GM23338 (cell line): ENCODE measurements at regions not wholly inside any gene's neighbourhood (a gene's known extent, or its start where the extent isn't known, plus 50 kb on each side); places are given as distances from the start of the nearest gene placed in this dataset.

Experiments used
- ATAC-seq: fragments of 200-7000 bp; cut with Tn5 transposase; 3 replicates; pipeline ENCODE4 v1.9.1; 2020
- DNase-seq: peaks from one replicate; pipeline ENCODE4 v3.0.0-alpha.2; 2015; ENCODE audit warnings: low spot score
- H2AFZ ChIP-seq: fragments of 200-600 bp; sonication (generic); 2 replicates; pipeline ENCODE4 v1.8.0; 2016; ENCODE audit warnings: antibody characterized with exemption, mild to moderate bottlenecking, moderate library complexity
- H3F3A ChIP-seq: fragments of 200-600 bp; sonication (generic); replicated peaks from 2 replicates; pipeline ENCODE4 v1.8.0; 2017; ENCODE audit warnings: antibody characterized with exemption, mixed run types, low read depth
- H3K27ac ChIP-seq: fragments of 200-600 bp; sonication (generic); 2 replicates; pipeline ENCODE4 v1.6.1; 2016; ENCODE audit warnings: low read depth
- H3K27me3 ChIP-seq: fragments of 200-600 bp; sonication (generic); 2 replicates; pipeline ENCODE4 v1.8.0; 2016; ENCODE audit warnings: mild to moderate bottlenecking, mixed run types, moderate library complexity; ENCODE audit not compliant: insufficient read depth
- H3K36me3 ChIP-seq: fragments of 200-600 bp; sonication (generic); 2 replicates; pipeline ENCODE4 v1.8.0; 2016; ENCODE audit warnings: mild to moderate bottlenecking; ENCODE audit not compliant: insufficient read depth
- H3K4me1 ChIP-seq: fragments of 200-600 bp; sonication (generic); 2 replicates; pipeline ENCODE4 v1.8.0; 2016; ENCODE audit warnings: mild to moderate bottlenecking, moderate library complexity; ENCODE audit not compliant: insufficient read depth
- H3K4me2 ChIP-seq: fragments of 200-600 bp; sonication (generic); 2 replicates; pipeline ENCODE4 v1.7.1; 2017; ENCODE audit warnings: mixed run types
- H3K4me3 ChIP-seq: fragments of 200-600 bp; sonication (generic); 2 replicates; pipeline ENCODE4 v1.6.1; 2016; ENCODE audit warnings: mixed run types
- H3K79me2 ChIP-seq: fragments of 200-600 bp; sonication (generic); replicated peaks from 2 replicates; pipeline ENCODE4 v1.8.0; 2017; ENCODE audit warnings: mild to moderate bottlenecking; ENCODE audit not compliant: insufficient read depth
- H3K9me2 ChIP-seq: fragments of 200-600 bp; sonication (generic); 2 replicates; pipeline ENCODE4 v1.8.0; 2017; ENCODE audit not compliant: insufficient read depth
- H4K20me1 ChIP-seq: fragments of 200-600 bp; sonication (generic); replicated peaks from 2 replicates; pipeline ENCODE4 v1.8.0; 2017; ENCODE audit warnings: mild to moderate bottlenecking; ENCODE audit not compliant: insufficient read depth
- H3K27ac Mint-ChIP-seq: 2 replicates; pipeline ENCODE4 v1.8.0; 2020; ENCODE audit warnings: inconsistent platforms, mild to moderate bottlenecking, moderate library complexity, mixed read lengths
- H3K27me3 Mint-ChIP-seq: 3 replicates; pipeline ENCODE4 v1.8.0; 2022; ENCODE audit warnings: low read depth, mild to moderate bottlenecking, moderate library complexity, mixed read lengths, inconsistent platforms; ENCODE audit not compliant: insufficient read depth, poor library complexity
- H3K36me3 Mint-ChIP-seq: 3 replicates; pipeline ENCODE4 v1.8.0; 2021; ENCODE audit warnings: low read depth, mild to moderate bottlenecking, inconsistent platforms, moderate library complexity, mixed read lengths
- H3K4me1 Mint-ChIP-seq: 3 replicates; pipeline ENCODE4 v1.8.0; 2020; ENCODE audit warnings: mild to moderate bottlenecking, inconsistent platforms, mixed read lengths
- H3K4me3 Mint-ChIP-seq: 3 replicates; pipeline ENCODE4 v1.8.0; 2021; ENCODE audit warnings: moderate library complexity, mild to moderate bottlenecking, inconsistent platforms, mixed read lengths
- H3K9me3 Mint-ChIP-seq: 3 replicates; pipeline ENCODE4 v1.8.0; 2020; ENCODE audit warnings: moderate library complexity, mild to moderate bottlenecking, inconsistent platforms, mixed read lengths
- CREB1 ChIP-seq: fragments of 250-450 bp; sonication (Bioruptor Pico); IDR thresholded peaks from 2 replicates; pipeline ENCODE4 v1.5.0; 2020; ENCODE audit warnings: low read depth, mild to moderate bottlenecking, moderate library complexity
- EZH2 ChIP-seq: fragments of 200-600 bp; sonication (generic); IDR thresholded peaks from one replicate; pipeline ENCODE4 v1.8.0; 2017; ENCODE audit warnings: antibody characterized with exemption, mild to moderate bottlenecking, low read depth; ENCODE audit not compliant: unreplicated experiment
- EZH2phosphoT487 ChIP-seq: fragments of 200-600 bp; sonication (generic); IDR thresholded peaks from one replicate; pipeline ENCODE4 v1.8.1; 2018; ENCODE audit warnings: antibody characterized with exemption; ENCODE audit not compliant: unreplicated experiment
- JUNB ChIP-seq: IDR thresholded peaks from one replicate; pipeline ENCODE4 v1.6.1; 2016; ENCODE audit warnings: antibody characterized with exemption; ENCODE audit not compliant: unreplicated experiment
- NANOG ChIP-seq: IDR thresholded peaks from 2 replicates; pipeline ENCODE4 v1.6.1; 2016; ENCODE audit warnings: antibody characterized with exemption, borderline replicate concordance
- POLR2AphosphoS5 ChIP-seq: IDR thresholded peaks from 2 replicates; pipeline ENCODE4 v1.6.1; 2016; ENCODE audit warnings: antibody characterized with exemption, low read depth
- STAT1 ChIP-seq: IDR thresholded peaks from one replicate; pipeline ENCODE4 v1.6.1; 2016; ENCODE audit warnings: antibody characterized with exemption; ENCODE audit not compliant: unreplicated experiment
- ZNF114 ChIP-seq: fragments of 250-450 bp; sonication (Bioruptor Pico); IDR thresholded peaks from 2 replicates; pipeline ENCODE4 v1.5.0; 2020; ENCODE audit warnings: mild to moderate bottlenecking, moderate library complexity
- ZNF331 ChIP-seq: fragments of 250-450 bp; sonication (Bioruptor Pico); IDR thresholded peaks from 2 replicates; pipeline ENCODE4 v1.5.0; 2020; ENCODE audit warnings: low read depth, mild to moderate bottlenecking, moderate library complexity
- TF ChIP-seq, protein P1 (sequence below): IDR thresholded peaks from one replicate; pipeline ENCODE4 v1.6.1; 2018; ENCODE audit warnings: antibody characterized with exemption; ENCODE audit not compliant: unreplicated experiment
- TF ChIP-seq, protein P2 (sequence below), 2 experiments: fragments of 200-600 bp in 1 of 2; sonication (generic) in 1 of 2; conservative IDR thresholded peaks; 2 replicates each; pipeline versions ENCODE4 v1.5.1 to v1.6.1; 2016 to 2017; ENCODE audit warnings: antibody characterized with exemption in 2 of 2, low read depth in 2 of 2, mild to moderate bottlenecking in 2 of 2, moderate library complexity in 1 of 2
- TF ChIP-seq, protein P3 (sequence below): IDR thresholded peaks from 2 replicates; pipeline ENCODE4 v1.6.1; 2016; ENCODE audit warnings: antibody characterized with exemption
- TF ChIP-seq, protein P4 (sequence below): fragments of 250-450 bp; sonication (Bioruptor Pico); IDR thresholded peaks from 2 replicates; pipeline ENCODE4 v1.5.0; 2020; ENCODE audit warnings: mild to moderate bottlenecking, moderate library complexity

DNA sequence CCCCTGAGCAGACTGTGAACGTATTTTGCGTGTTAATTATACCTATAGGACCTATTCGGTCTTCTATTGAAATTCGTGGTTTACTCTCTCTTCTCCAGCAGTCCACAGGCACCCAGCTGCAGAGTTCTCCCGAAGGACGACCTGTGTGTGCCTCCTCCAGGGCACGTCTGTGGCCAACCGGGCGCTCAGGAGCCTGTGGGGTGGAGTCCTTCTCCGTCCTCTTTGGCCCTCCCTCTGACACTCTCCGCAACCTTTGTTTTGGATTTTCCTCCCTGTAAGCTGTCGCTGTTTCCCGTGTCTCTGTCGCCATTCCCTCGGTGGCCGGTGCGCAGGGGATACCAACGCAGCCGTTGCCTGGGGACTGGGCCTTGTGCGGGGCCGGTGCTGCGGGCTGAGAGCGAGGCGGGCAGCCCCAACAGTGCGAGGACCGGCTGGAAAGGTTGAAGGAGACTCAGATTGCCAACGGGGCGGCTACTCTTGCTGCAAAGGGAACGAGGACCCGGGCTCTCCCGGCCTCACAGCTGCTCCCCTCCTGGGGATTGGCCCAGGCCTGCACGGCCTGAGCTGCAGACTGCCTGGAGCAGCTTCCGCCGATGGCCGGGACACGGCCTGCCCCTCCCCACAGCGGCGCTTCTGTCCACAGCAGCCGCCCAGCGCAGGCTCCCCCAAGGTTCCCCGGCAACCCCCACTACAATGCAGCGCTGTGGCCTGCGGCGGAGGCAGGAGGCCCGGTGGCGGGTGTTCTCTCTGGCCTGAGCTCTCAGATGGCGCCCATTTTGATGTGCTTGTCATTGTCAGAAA is 221.0 kb downstream of the MTX2 start:
- Histone ChIP-seq H4K20me1 (no peaks in the 10 kb centered on the region), H3K4me3 (peak overlapping the region; percentile 56), H2AFZ (peak overlapping the region; percentile 100), H3K9me2 (no peaks in the 10 kb centered on the region), H3K27ac (no peak overlapping the region), H3K36me3 (no peaks in the 10 kb centered on the region), H3K27me3 (peaks cover 24% of the 10 kb centered on the region), H3F3A (0 out of 2 replicates have a peak, but pooled peaks cover 4% of the 10 kb centered on the region), H3K4me2 (peak overlapping the region; percentile 87), H3K79me2 (no peaks in the 10 kb centered on the region), H3K4me1 (peaks cover 18% of the 10 kb centered on the region; the same call in 1 of the 2 replicates)
- H3K9me3 Mint-ChIP-seq = no peaks in the 10 kb centered on the region
- ATAC-seq (peak; percentile 96), DNase-seq (peak; percentile 80)
- H3K27ac Mint-ChIP-seq = no peak overlapping the region
- peaks cover 14% of the 10 kb centered on the region for H3K27me3 Mint-ChIP-seq
- peak overlapping the region; percentile 70 for H3K4me3 Mint-ChIP-seq
- peaks cover 20% of the 10 kb centered on the region for H3K4me1 Mint-ChIP-seq
- TF ChIP-seq CREB1 (CRISPR knock-in tag) (no peak), ZNF331 (CRISPR knock-in tag) (no peak), NANOG (no peak), JUNB (no peak), EZH2 (no peak), EZH2phosphoT487 (no peak), STAT1 (no peak), ZNF114 (CRISPR knock-in tag) (no peak), POLR2AphosphoS5 (no peak)
- TF ChIP-seq, protein P1, sequence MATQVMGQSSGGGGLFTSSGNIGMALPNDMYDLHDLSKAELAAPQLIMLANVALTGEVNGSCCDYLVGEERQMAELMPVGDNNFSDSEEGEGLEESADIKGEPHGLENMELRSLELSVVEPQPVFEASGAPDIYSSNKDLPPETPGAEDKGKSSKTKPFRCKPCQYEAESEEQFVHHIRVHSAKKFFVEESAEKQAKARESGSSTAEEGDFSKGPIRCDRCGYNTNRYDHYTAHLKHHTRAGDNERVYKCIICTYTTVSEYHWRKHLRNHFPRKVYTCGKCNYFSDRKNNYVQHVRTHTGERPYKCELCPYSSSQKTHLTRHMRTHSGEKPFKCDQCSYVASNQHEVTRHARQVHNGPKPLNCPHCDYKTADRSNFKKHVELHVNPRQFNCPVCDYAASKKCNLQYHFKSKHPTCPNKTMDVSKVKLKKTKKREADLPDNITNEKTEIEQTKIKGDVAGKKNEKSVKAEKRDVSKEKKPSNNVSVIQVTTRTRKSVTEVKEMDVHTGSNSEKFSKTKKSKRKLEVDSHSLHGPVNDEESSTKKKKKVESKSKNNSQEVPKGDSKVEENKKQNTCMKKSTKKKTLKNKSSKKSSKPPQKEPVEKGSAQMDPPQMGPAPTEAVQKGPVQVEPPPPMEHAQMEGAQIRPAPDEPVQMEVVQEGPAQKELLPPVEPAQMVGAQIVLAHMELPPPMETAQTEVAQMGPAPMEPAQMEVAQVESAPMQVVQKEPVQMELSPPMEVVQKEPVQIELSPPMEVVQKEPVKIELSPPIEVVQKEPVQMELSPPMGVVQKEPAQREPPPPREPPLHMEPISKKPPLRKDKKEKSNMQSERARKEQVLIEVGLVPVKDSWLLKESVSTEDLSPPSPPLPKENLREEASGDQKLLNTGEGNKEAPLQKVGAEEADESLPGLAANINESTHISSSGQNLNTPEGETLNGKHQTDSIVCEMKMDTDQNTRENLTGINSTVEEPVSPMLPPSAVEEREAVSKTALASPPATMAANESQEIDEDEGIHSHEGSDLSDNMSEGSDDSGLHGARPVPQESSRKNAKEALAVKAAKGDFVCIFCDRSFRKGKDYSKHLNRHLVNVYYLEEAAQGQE = no peak
- TF ChIP-seq, protein P2, sequence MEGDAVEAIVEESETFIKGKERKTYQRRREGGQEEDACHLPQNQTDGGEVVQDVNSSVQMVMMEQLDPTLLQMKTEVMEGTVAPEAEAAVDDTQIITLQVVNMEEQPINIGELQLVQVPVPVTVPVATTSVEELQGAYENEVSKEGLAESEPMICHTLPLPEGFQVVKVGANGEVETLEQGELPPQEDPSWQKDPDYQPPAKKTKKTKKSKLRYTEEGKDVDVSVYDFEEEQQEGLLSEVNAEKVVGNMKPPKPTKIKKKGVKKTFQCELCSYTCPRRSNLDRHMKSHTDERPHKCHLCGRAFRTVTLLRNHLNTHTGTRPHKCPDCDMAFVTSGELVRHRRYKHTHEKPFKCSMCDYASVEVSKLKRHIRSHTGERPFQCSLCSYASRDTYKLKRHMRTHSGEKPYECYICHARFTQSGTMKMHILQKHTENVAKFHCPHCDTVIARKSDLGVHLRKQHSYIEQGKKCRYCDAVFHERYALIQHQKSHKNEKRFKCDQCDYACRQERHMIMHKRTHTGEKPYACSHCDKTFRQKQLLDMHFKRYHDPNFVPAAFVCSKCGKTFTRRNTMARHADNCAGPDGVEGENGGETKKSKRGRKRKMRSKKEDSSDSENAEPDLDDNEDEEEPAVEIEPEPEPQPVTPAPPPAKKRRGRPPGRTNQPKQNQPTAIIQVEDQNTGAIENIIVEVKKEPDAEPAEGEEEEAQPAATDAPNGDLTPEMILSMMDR (conservative IDR thresholded peaks at IDR 0.05; ENCODE audit: low read depth in 2 of 2) = no peak
- TF ChIP-seq, protein P3, sequence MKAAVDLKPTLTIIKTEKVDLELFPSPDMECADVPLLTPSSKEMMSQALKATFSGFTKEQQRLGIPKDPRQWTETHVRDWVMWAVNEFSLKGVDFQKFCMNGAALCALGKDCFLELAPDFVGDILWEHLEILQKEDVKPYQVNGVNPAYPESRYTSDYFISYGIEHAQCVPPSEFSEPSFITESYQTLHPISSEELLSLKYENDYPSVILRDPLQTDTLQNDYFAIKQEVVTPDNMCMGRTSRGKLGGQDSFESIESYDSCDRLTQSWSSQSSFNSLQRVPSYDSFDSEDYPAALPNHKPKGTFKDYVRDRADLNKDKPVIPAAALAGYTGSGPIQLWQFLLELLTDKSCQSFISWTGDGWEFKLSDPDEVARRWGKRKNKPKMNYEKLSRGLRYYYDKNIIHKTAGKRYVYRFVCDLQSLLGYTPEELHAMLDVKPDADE = no peak
- TF ChIP-seq, protein P4, sequence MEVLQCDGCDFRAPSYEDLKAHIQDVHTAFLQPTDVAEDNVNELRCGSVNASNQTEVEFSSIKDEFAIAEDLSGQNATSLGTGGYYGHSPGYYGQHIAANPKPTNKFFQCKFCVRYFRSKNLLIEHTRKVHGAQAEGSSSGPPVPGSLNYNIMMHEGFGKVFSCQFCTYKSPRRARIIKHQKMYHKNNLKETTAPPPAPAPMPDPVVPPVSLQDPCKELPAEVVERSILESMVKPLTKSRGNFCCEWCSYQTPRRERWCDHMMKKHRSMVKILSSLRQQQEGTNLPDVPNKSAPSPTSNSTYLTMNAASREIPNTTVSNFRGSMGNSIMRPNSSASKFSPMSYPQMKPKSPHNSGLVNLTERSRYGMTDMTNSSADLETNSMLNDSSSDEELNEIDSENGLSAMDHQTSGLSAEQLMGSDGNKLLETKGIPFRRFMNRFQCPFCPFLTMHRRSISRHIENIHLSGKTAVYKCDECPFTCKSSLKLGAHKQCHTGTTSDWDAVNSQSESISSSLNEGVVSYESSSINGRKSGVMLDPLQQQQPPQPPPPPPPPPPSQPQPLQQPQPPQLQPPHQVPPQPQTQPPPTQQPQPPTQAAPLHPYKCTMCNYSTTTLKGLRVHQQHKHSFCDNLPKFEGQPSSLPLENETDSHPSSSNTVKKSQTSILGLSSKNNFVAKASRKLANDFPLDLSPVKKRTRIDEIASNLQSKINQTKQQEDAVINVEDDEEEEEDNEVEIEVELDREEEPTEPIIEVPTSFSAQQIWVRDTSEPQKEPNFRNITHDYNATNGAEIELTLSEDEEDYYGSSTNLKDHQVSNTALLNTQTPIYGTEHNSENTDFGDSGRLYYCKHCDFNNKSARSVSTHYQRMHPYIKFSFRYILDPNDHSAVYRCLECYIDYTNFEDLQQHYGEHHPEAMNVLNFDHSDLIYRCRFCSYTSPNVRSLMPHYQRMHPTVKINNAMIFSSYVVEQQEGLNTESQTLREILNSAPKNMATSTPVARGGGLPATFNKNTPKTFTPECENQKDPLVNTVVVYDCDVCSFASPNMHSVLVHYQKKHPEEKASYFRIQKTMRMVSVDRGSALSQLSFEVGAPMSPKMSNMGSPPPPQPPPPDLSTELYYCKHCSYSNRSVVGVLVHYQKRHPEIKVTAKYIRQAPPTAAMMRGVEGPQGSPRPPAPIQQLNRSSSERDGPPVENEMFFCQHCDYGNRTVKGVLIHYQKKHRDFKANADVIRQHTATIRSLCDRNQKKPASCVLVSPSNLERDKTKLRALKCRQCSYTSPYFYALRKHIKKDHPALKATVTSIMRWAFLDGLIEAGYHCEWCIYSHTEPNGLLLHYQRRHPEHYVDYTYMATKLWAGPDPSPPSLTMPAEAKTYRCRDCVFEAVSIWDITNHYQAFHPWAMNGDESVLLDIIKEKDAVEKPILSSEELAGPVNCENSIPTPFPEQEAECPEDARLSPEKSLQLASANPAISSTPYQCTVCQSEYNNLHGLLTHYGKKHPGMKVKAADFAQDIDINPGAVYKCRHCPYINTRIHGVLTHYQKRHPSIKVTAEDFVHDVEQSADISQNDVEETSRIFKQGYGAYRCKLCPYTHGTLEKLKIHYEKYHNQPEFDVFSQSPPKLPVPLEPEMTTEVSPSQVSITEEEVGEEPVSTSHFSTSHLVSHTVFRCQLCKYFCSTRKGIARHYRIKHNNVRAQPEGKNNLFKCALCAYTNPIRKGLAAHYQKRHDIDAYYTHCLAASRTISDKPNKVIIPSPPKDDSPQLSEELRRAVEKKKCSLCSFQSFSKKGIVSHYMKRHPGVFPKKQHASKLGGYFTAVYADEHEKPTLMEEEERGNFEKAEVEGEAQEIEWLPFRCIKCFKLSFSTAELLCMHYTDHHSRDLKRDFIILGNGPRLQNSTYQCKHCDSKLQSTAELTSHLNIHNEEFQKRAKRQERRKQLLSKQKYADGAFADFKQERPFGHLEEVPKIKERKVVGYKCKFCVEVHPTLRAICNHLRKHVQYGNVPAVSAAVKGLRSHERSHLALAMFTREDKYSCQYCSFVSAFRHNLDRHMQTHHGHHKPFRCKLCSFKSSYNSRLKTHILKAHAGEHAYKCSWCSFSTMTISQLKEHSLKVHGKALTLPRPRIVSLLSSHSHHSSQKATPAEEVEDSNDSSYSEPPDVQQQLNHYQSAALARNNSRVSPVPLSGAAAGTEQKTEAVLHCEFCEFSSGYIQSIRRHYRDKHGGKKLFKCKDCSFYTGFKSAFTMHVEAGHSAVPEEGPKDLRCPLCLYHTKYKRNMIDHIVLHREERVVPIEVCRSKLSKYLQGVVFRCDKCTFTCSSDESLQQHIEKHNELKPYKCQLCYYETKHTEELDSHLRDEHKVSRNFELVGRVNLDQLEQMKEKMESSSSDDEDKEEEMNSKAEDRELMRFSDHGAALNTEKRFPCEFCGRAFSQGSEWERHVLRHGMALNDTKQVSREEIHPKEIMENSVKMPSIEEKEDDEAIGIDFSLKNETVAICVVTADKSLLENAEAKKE = no peak
- no peaks in the 10 kb centered on the region for H3K36me3 Mint-ChIP-seq
